GM12878 (cell line): ENCODE measurements at regions not wholly inside any gene's neighbourhood (a gene's known extent, or its start where the extent isn't known, plus 50 kb on each side); places are given as distances from the start of the nearest gene placed in this dataset.

ENCODE experiments used
- CTCF ChIP-seq, 3 experiments: IDR thresholded peaks in 2 of 3; conservative IDR thresholded peaks in 1 of 3; 2 replicates each; pipeline ENCODE4 v1.5.1; 2011; ENCODE audit warnings: low read depth in 3 of 3, low read length in 3 of 3, mild to moderate bottlenecking in 3 of 3, control low read depth in 2 of 3, moderate library complexity in 2 of 3, inconsistent platforms in 1 of 3, mixed read lengths in 1 of 3; ENCODE audit not compliant: control insufficient read depth in 2 of 3, insufficient read depth in 1 of 3; ENCODE audit errors: extremely low read depth in 1 of 3
- HDAC6 ChIP-seq: fragments of 200-600 bp; sonication (generic); IDR thresholded peaks from one replicate; pipeline ENCODE4 v1.8.0; 2017; ENCODE audit warnings: antibody characterized with exemption; ENCODE audit not compliant: unreplicated experiment
- NFYB ChIP-seq: IDR thresholded peaks from 2 replicates; pipeline ENCODE4 v1.6.1; 2011; ENCODE audit warnings: low read depth, mild to moderate bottlenecking, low read length, improper control_type of control experiment, moderate library complexity; ENCODE audit not compliant: insufficient read depth
- POLR2AphosphoS5 ChIP-seq: IDR thresholded peaks from 2 replicates; pipeline ENCODE4 v1.6.1; 2011; ENCODE audit warnings: mild to moderate bottlenecking, low read length, inconsistent platforms

GRCh38 chr4:171015441-171015840 lies 797.8 kb upstream of the GALNTL6 start:
- TF ChIP-seq NFYB = no peak
- TF ChIP-seq HDAC6 = no peak
- TF ChIP-seq CTCF (IDR thresholded peaks at IDR 0.05 in 2 of 3, conservative IDR thresholded peaks at IDR 0.05 in 1 of 3; ENCODE audit: control insufficient read depth in 2 of 3, extremely low read depth in 1 of 3, insufficient read depth in 1 of 3, low read depth in 3 of 3, low read length in 3 of 3) = no peak
- TF ChIP-seq POLR2AphosphoS5 = no peak
